Endothelial cell of umbilical vein (primary cell): ENCODE measurements at regions not wholly inside any gene's neighbourhood (a gene's known extent, or its start where the extent isn't known, plus 50 kb on each side); places are given as distances from the start of the nearest gene placed in this dataset.
"Not testable (repeated sequence)": the region's sequence is repeated elsewhere in the genome, so short reads cannot be mapped to it uniquely, and the experiment has no call there.

Experiments used
- BruUV-seq: library from RNA; stranded (reverse); fragments of 400-500 nt; replicated peaks from 2 replicates; lab custom pipeline; 2021; lab: Mats Ljungman, UMichigan
- CTCF ChIA-PET: fragments of 300-600, 350-600 bp; sonication (Branson Sonifier 250); formaldehyde crosslinking; loops from one replicate; lab custom pipeline; 2021; ENCODE audit warnings: antibody characterized with exemption, inconsistent platforms; lab: Charles Lee
- POLR2A ChIA-PET: fragments of 300-600, 350-600 bp; sonication (Branson Sonifier 250); formaldehyde crosslinking; loops from one replicate; lab custom pipeline; 2021; ENCODE audit warnings: antibody characterized with exemption, inconsistent platforms; lab: Charles Lee
- DNase-seq: peaks from one replicate; pipeline ENCODE4 v3.0.0-alpha.2; 2011; ENCODE audit warnings: low read depth, low spot score
- FAIRE-seq: peaks from 2 replicates; lab custom pipeline; 2011; peaks lifted over from hg19 to GRCh38; lab: Jason Lieb, UNC
- H2AFZ ChIP-seq: 2 replicates; pipeline ENCODE4 v1.6.0; 2012; ENCODE audit warnings: low read depth, low read length, control low read depth, inconsistent platforms
- H3K27ac ChIP-seq: 2 replicates; pipeline ENCODE4 v1.5.1; 2011; ENCODE audit warnings: low read depth, mild to moderate bottlenecking, control low read depth, low read length, moderate library complexity; ENCODE audit not compliant: insufficient read depth
- H3K27me3 ChIP-seq, 2 experiments: 2 replicates each; pipeline versions ENCODE4 v1.6.0 to v1.6.1; 2011; ENCODE audit warnings: low read length in 2 of 2, mixed read lengths in 1 of 2; ENCODE audit not compliant: control insufficient read depth in 2 of 2, insufficient read depth in 2 of 2
- H3K36me3 ChIP-seq, 2 experiments: 2 replicates in 1 of 2; 3 replicates in 1 of 2; pipeline ENCODE4 v1.5.1; 2011; ENCODE audit warnings: low read length in 2 of 2, mild to moderate bottlenecking in 1 of 2, moderate library complexity in 1 of 2; ENCODE audit not compliant: control insufficient read depth in 2 of 2, insufficient read depth in 2 of 2; ENCODE audit errors: extremely low read depth in 1 of 2
- H3K4me1 ChIP-seq: 3 replicates; pipeline ENCODE4 v1.5.1; 2011; ENCODE audit warnings: mild to moderate bottlenecking, low read length; ENCODE audit not compliant: control insufficient read depth, insufficient read depth; ENCODE audit errors: extremely low read depth
- H3K4me2 ChIP-seq: 2 replicates; pipeline ENCODE4 v1.6.1; 2011; ENCODE audit warnings: low read length, control low read depth, mixed read lengths; ENCODE audit not compliant: insufficient read depth
- H3K4me3 ChIP-seq, 3 experiments: fragments of 200-600 bp in 1 of 3; sonication (generic), shearing (Covaris generic) in 1 of 3; replicated peaks in 1 of 3; 2 replicates each; pipeline ENCODE4 v1.5.1; 2011 to 2016; ENCODE audit warnings: control low read depth in 3 of 3, low read length in 3 of 3, mild to moderate bottlenecking in 2 of 3, inconsistent platforms in 1 of 3, low read depth in 1 of 3, moderate library complexity in 1 of 3; ENCODE audit not compliant: insufficient read depth in 1 of 3
- H3K79me2 ChIP-seq: 2 replicates; pipeline ENCODE4 v1.6.0; 2012; ENCODE audit warnings: low read length, inconsistent platforms; ENCODE audit not compliant: control insufficient read depth, insufficient read depth
- H3K9ac ChIP-seq: replicated peaks from 2 replicates; pipeline ENCODE3; 2011; ENCODE audit warnings: low read length, control low read depth; ENCODE audit not compliant: insufficient read depth; ENCODE audit errors: extremely low read depth
- H3K9me1 ChIP-seq: replicated peaks from 3 replicates; pipeline ENCODE4 v1.6.0; 2011; ENCODE audit warnings: mild to moderate bottlenecking, low read length; ENCODE audit not compliant: control insufficient read depth, insufficient read depth; ENCODE audit errors: extremely low read depth
- H3K9me3 ChIP-seq: replicated peaks from 2 replicates; pipeline ENCODE4 v1.5.1; 2012; ENCODE audit warnings: low read length, inconsistent platforms; ENCODE audit not compliant: control insufficient read depth, insufficient read depth
- H4K20me1 ChIP-seq: replicated peaks from 2 replicates; pipeline ENCODE3; 2011; ENCODE audit warnings: mild to moderate bottlenecking, low read length; ENCODE audit not compliant: control insufficient read depth, insufficient read depth; ENCODE audit errors: extremely low read depth
- EZH2 ChIP-seq: IDR thresholded peaks from 2 replicates; pipeline ENCODE4 v1.6.1; 2012; ENCODE audit warnings: borderline replicate concordance, low read depth, mild to moderate bottlenecking, moderate library complexity, low read length, inconsistent platforms; ENCODE audit not compliant: severe bottlenecking
- FOS ChIP-seq: IDR thresholded peaks from 2 replicates; pipeline ENCODE4 v1.6.1; 2011; ENCODE audit warnings: mild to moderate bottlenecking, low read length, moderate library complexity, borderline replicate concordance; ENCODE audit not compliant: insufficient read depth
- GATA2 ChIP-seq: IDR thresholded peaks from 2 replicates; pipeline ENCODE4 v1.7.0; 2011; ENCODE audit warnings: low read depth, mild to moderate bottlenecking, moderate library complexity, mixed read lengths, low read length; ENCODE audit not compliant: insufficient read length, insufficient read depth
- JUN ChIP-seq: IDR thresholded peaks from 2 replicates; pipeline ENCODE4 v1.6.1; 2011; ENCODE audit warnings: borderline replicate concordance, low read depth; ENCODE audit not compliant: insufficient read length, insufficient read depth
- MYC ChIP-seq: IDR thresholded peaks from one replicate; pipeline ENCODE4 v1.6.1; 2011; ENCODE audit warnings: mild to moderate bottlenecking, low read depth, low read length
- POLR2A ChIP-seq: IDR thresholded peaks from 2 replicates; pipeline ENCODE4 v1.6.1; 2012; ENCODE audit warnings: low read depth, mild to moderate bottlenecking, control low read depth, low read length
- POLR2AphosphoS5 ChIP-seq: IDR thresholded peaks from 2 replicates; pipeline ENCODE4 v1.6.1; 2012; ENCODE audit warnings: low read depth, mild to moderate bottlenecking, control low read depth, low read length, moderate library complexity; ENCODE audit not compliant: insufficient read depth
- dilution Hi-C: fragments of 300-500 bp; cut with MboI; formaldehyde crosslinking; loops from one replicate; pipeline ENCODE4 v1.15.0; 2019; ENCODE audit warnings: low sequenced_read_pairs; ENCODE audit not compliant: extremely low pct_ligation_motif_present
- intact Hi-C: fragments of 100-400 bp; cut with micrococcal nuclease; formaldehyde crosslinking; loops from one replicate; pipeline ENCODE4 v1.10.0; 2022
- TF ChIP-seq, protein P1 (sequence below): IDR thresholded peaks from 2 replicates; pipeline ENCODE4 v1.6.1; 2011; ENCODE audit not compliant: insufficient read depth, insufficient read length
- TF ChIP-seq, protein P2 (sequence below), 2 donors: IDR thresholded peaks; 1 replicate in 1 of 2; 2 replicates in 1 of 2; pipeline ENCODE4 v1.5.1; 2011; ENCODE audit warnings: low read length in 2 of 2, mild to moderate bottlenecking in 2 of 2, moderate library complexity in 2 of 2, control low read depth in 1 of 2, inconsistent platforms in 1 of 2, low read depth in 1 of 2; ENCODE audit not compliant: insufficient read depth in 1 of 2; ENCODE audit errors: extremely low read depth in 1 of 2

DNA sequence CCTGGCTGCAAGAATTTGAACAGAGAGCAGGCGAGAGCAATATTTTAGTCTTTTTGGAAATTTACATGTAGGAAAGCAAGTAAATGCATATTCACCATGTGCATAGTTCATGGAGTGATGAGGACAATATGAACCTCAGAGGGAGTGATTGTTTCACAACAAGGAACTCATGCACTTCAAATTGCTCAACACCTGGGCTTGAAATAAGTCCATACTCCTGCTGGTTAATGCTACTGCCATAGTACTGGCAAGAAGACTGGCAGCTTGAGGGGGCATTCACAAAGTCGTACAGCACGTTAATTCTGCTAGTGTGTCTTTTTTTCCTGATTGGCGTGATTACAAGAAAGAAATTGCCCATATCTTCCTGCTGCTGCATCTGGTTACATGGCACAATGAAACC is 267.6 kb downstream of the PCDH17 start:
- no peaks in the 10 kb centered on the region for H3K36me3 ChIP-seq
- no peaks in the 10 kb centered on the region for H3K4me1 ChIP-seq
- FAIRE-seq (no peak), DNase-seq (no peak)
- H3K4me3 ChIP-seq = no peak overlapping the region
- H2AFZ ChIP-seq = no peak overlapping the region
- H3K27me3 ChIP-seq = no peaks in the 10 kb centered on the region
- H3K4me2 ChIP-seq = no peak overlapping the region
- dilution Hi-C loops (no loop called here), intact Hi-C loops (no loop called here)
- H3K9ac ChIP-seq = no peak overlapping the region
- CTCF ChIA-PET = no interaction called here
- H3K79me2 ChIP-seq = no peaks in the 10 kb centered on the region
- no TSS peak for BruUV-seq
- POLR2A ChIA-PET = no interaction called here
- H3K9me1 ChIP-seq = no peaks in the 10 kb centered on the region
- TF ChIP-seq JUN (no peak), POLR2AphosphoS5 (no peak), POLR2A (no peak), MYC (no peak), EZH2 (no peak), FOS (no peak), GATA2 (no peak)
- TF ChIP-seq, protein P1, sequence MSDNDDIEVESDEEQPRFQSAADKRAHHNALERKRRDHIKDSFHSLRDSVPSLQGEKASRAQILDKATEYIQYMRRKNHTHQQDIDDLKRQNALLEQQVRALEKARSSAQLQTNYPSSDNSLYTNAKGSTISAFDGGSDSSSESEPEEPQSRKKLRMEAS = no peak
- TF ChIP-seq, protein P2, sequence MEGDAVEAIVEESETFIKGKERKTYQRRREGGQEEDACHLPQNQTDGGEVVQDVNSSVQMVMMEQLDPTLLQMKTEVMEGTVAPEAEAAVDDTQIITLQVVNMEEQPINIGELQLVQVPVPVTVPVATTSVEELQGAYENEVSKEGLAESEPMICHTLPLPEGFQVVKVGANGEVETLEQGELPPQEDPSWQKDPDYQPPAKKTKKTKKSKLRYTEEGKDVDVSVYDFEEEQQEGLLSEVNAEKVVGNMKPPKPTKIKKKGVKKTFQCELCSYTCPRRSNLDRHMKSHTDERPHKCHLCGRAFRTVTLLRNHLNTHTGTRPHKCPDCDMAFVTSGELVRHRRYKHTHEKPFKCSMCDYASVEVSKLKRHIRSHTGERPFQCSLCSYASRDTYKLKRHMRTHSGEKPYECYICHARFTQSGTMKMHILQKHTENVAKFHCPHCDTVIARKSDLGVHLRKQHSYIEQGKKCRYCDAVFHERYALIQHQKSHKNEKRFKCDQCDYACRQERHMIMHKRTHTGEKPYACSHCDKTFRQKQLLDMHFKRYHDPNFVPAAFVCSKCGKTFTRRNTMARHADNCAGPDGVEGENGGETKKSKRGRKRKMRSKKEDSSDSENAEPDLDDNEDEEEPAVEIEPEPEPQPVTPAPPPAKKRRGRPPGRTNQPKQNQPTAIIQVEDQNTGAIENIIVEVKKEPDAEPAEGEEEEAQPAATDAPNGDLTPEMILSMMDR (IDR thresholded peaks at IDR 0.05; ENCODE audit: extremely low read depth in 1 of 2, insufficient read depth in 1 of 2, low read depth in 1 of 2, low read length in 2 of 2) = no peak
- H4K20me1 ChIP-seq = no peaks in the 10 kb centered on the region
- no peak overlapping the region for H3K27ac ChIP-seq
- no peaks in the 10 kb centered on the region for H3K9me3 ChIP-seq

DNA sequence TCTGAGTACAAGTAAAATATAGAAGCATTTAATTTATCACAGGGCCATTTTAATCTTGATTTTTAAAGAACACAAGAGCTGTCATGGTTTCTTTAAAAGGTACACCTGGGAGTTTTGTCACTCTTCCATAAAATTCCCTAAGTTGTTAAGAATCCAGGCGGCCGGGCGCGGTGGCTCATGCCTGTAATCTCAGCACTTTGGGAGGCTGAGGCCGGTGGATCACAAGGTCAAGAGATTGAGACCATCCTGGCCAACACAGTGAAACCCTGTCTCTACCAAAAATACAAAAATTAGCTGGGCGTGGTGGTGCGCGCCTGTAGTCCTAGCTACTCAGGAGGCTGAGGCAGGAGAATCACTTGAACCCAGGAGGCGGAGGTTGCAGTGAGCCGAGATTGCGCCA is 278.3 kb downstream of the PCDH17 start:
- H3K9me1 ChIP-seq, H3K27ac ChIP-seq, H3K9ac ChIP-seq, FAIRE-seq, H3K4me3 ChIP-seq, H4K20me1 ChIP-seq, H3K36me3 ChIP-seq, intact Hi-C loops, CTCF ChIA-PET, H3K4me2 ChIP-seq, BruUV-seq, H2AFZ ChIP-seq, DNase-seq, H3K27me3 ChIP-seq, H3K4me1 ChIP-seq, H3K79me2 ChIP-seq, H3K9me3 ChIP-seq, POLR2A ChIA-PET, dilution Hi-C loops: not testable (repeated sequence)
